ENCODE measurements at regions not wholly inside any gene's neighbourhood (a gene's known extent, or its start where the extent isn't known, plus 50 kb on each side); places are given as distances from the start of the nearest gene placed in this dataset.

DNA sequence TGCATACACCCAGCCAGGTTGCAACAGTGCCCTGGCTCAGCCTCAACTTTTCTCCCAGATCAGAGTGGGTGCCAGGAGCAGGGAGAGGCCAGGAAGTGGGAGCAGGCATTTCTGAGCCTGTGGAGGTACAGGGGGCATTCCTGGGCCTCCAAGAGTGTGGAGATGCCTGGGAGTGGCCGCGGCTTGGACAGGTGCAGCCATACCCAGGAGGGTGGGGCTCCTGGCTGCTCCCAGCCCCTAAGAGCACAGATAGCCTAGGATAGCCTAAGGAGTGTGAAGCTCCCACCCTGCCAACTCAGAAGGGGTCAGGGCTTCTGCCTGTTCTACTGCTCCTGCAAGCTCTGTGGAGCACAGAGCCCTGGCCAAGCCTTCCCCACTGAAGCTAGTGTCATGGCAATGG, 543.4 kb downstream of the RPL10L start:
- TF ChIP-seq, protein P1, sequence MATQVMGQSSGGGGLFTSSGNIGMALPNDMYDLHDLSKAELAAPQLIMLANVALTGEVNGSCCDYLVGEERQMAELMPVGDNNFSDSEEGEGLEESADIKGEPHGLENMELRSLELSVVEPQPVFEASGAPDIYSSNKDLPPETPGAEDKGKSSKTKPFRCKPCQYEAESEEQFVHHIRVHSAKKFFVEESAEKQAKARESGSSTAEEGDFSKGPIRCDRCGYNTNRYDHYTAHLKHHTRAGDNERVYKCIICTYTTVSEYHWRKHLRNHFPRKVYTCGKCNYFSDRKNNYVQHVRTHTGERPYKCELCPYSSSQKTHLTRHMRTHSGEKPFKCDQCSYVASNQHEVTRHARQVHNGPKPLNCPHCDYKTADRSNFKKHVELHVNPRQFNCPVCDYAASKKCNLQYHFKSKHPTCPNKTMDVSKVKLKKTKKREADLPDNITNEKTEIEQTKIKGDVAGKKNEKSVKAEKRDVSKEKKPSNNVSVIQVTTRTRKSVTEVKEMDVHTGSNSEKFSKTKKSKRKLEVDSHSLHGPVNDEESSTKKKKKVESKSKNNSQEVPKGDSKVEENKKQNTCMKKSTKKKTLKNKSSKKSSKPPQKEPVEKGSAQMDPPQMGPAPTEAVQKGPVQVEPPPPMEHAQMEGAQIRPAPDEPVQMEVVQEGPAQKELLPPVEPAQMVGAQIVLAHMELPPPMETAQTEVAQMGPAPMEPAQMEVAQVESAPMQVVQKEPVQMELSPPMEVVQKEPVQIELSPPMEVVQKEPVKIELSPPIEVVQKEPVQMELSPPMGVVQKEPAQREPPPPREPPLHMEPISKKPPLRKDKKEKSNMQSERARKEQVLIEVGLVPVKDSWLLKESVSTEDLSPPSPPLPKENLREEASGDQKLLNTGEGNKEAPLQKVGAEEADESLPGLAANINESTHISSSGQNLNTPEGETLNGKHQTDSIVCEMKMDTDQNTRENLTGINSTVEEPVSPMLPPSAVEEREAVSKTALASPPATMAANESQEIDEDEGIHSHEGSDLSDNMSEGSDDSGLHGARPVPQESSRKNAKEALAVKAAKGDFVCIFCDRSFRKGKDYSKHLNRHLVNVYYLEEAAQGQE (IDR thresholded peaks at IDR 0.05; ENCODE audit: insufficient replicate concordance, low read depth): no peak
- TF ChIP-seq, protein P2, sequence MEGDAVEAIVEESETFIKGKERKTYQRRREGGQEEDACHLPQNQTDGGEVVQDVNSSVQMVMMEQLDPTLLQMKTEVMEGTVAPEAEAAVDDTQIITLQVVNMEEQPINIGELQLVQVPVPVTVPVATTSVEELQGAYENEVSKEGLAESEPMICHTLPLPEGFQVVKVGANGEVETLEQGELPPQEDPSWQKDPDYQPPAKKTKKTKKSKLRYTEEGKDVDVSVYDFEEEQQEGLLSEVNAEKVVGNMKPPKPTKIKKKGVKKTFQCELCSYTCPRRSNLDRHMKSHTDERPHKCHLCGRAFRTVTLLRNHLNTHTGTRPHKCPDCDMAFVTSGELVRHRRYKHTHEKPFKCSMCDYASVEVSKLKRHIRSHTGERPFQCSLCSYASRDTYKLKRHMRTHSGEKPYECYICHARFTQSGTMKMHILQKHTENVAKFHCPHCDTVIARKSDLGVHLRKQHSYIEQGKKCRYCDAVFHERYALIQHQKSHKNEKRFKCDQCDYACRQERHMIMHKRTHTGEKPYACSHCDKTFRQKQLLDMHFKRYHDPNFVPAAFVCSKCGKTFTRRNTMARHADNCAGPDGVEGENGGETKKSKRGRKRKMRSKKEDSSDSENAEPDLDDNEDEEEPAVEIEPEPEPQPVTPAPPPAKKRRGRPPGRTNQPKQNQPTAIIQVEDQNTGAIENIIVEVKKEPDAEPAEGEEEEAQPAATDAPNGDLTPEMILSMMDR (IDR thresholded peaks at IDR 0.05; ENCODE audit: insufficient read depth, low read length): no peak
- no peak for TF ChIP-seq POLR2AphosphoS5 (IDR thresholded peaks at IDR 0.05; ENCODE audit: low read depth)
- TF ChIP-seq GABPA (IDR thresholded peaks at IDR 0.05; ENCODE audit: low read depth): no peak

Measured in HL-60 (cell line).